Spleen (tissue), 11 donors: ENCODE measurements at regions not wholly inside any gene's neighbourhood (a gene's known extent, or its start where the extent isn't known, plus 50 kb on each side); places are given as distances from the start of the nearest gene placed in this dataset.

Source experiments
- DNase-seq: peaks from one replicate; pipeline ENCODE4 v3.0.0-alpha.2; 2020
- H3K27ac ChIP-seq, 8 donors: fragments of 200-600 bp; sonication (generic) in 7 of 8; 1 replicate in 4 of 8; 2 replicates in 4 of 8; pipeline versions ENCODE4 v1.5.0 to v1.8.0; 2016 to 2021; ENCODE audit warnings: inconsistent platforms in 4 of 8, mild to moderate bottlenecking in 4 of 8, moderate library complexity in 1 of 8
- H3K27me3 ChIP-seq, 7 donors: fragments of 200-600 bp; sonication (generic) in 6 of 7; replicated peaks in 1 of 7; 1 replicate in 4 of 7; 2 replicates in 3 of 7; pipeline versions ENCODE4 v1.5.0 to v1.8.0; 2016 to 2021; ENCODE audit warnings: inconsistent platforms in 3 of 7, mild to moderate bottlenecking in 1 of 7
- H3K36me3 ChIP-seq, 6 donors: fragments of 200-600 bp; sonication (generic) in 5 of 6; 1 replicate in 4 of 6; 2 replicates in 2 of 6; pipeline versions ENCODE4 v1.5.0 to v1.8.0; 2016 to 2021; ENCODE audit warnings: inconsistent platforms in 2 of 6
- H3K4me1 ChIP-seq, 6 donors: fragments of 200-600 bp; sonication (generic) in 5 of 6; 1 replicate in 3 of 6; 2 replicates in 3 of 6; pipeline versions ENCODE4 v1.5.0 to v1.8.0; 2016 to 2021; ENCODE audit warnings: inconsistent platforms in 3 of 6
- H3K4me3 ChIP-seq, 8 donors: fragments of 200-600 bp; sonication (generic) in 7 of 8; 1 replicate in 4 of 8; 2 replicates in 4 of 8; pipeline versions ENCODE4 v1.5.0 to v1.8.0; 2016 to 2021; ENCODE audit warnings: inconsistent platforms in 4 of 8, mild to moderate bottlenecking in 4 of 8, moderate library complexity in 2 of 8
- H3K9me3 ChIP-seq, 8 donors: fragments of 200-600 bp; sonication (generic) in 7 of 8; 1 replicate in 4 of 8; 2 replicates in 4 of 8; pipeline versions ENCODE4 v1.5.0 to v1.8.0; 2016 to 2021; ENCODE audit warnings: inconsistent platforms in 4 of 8
- POLR2A ChIP-seq, 3 donors: fragments of 450-650 bp; IDR thresholded peaks; one replicate each; pipeline ENCODE4 v1.5.1; 2017; ENCODE audit warnings: antibody characterized with exemption in 3 of 3, mild to moderate bottlenecking in 1 of 3
- POLR2AphosphoS5 ChIP-seq, 3 donors: sonication (generic); formaldehyde crosslinking; IDR thresholded peaks; one replicate each; pipeline ENCODE4 v1.5.1; 2017; ENCODE audit warnings: antibody characterized with exemption in 3 of 3
- WGBS, 5 donors: extraction: QIAGEN DNeasy Blood & Tissue Kit in 3 of 5; methylation state at CpG; one replicate each; pipeline versions ENCODE4 v1.1.5 to v1.1.7; 2013 to 2018; 5-methylcytosine and 5-hydroxymethylcytosine counted together
- intact Hi-C: fragments of 100-400 bp; cut with DNase I; formaldehyde crosslinking; loops from one replicate; pipeline ENCODE4 v1.15.0; 2023; ENCODE audit warnings: low total_unique reads
- TF ChIP-seq, protein P1 (sequence below), 11 experiments: fragments of 200-600 bp in 7 of 11; fragments of 450-650 bp in 4 of 11; sonication (generic) in 4 of 11; IDR thresholded peaks in 8 of 11; conservative IDR thresholded peaks in 3 of 11; 1 replicate in 7 of 11; 2 replicates in 4 of 11; pipeline versions ENCODE4 v1.4.0 to v1.8.0; 2016 to 2021; ENCODE audit warnings: antibody characterized with exemption in 11 of 11, inconsistent platforms in 4 of 11, mild to moderate bottlenecking in 1 of 11
- donor health status: healthy with polysubstance abuse.
- donor health status: DM: no; HTN: no; CAD: no; lungs with moderate emphysema.
- donor health status: DM: no; HTN: no; CAD: no.
- donor health status: Bipolar disorder and iron deficiency.
- donor health status: healthy.
- donor health status: DM: no; HTN: no; CAD: no.
- donor health status: DM: yes; HTN: yes; CAD: no.

DNA sequence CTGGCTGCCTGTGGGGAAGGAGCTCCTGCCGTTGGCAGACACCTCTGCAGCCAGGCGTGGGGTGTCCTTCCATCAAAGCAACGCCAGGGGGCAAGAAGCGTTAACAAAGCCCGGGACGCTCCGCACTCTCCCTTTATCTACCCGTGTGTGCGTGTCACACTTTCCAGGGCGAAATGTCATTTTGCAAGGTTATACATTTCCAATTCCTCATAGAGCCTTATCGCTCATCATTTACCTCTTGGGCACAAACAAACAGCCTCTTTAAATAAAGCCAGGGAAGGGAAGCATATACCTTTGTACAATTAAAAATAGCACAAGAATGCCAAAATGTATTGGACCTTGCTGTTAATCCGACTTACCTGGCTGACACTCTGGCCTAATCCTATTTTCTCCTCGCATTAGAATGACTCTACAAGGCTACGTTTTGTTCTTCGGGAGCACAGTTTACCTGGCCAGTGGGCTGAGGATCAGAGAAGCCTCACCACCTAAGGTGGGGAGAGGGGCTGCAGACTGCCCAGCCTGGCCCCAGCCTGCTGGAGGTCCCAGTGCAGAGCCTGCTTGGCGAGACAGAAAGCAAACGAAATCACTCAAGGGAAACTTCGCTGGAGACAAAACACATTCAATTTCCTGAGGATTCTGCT is 77.6 kb upstream of the EN2 start:
- 1 to 4% (median 2%) methylated on average over 18 of the region's 18 CpGs for WGBS, 5 donors
- no peaks in the 10 kb centered on the region for H3K9me3 ChIP-seq
- no peak overlapping the region for H3K4me3 ChIP-seq
- TF ChIP-seq, protein P1, sequence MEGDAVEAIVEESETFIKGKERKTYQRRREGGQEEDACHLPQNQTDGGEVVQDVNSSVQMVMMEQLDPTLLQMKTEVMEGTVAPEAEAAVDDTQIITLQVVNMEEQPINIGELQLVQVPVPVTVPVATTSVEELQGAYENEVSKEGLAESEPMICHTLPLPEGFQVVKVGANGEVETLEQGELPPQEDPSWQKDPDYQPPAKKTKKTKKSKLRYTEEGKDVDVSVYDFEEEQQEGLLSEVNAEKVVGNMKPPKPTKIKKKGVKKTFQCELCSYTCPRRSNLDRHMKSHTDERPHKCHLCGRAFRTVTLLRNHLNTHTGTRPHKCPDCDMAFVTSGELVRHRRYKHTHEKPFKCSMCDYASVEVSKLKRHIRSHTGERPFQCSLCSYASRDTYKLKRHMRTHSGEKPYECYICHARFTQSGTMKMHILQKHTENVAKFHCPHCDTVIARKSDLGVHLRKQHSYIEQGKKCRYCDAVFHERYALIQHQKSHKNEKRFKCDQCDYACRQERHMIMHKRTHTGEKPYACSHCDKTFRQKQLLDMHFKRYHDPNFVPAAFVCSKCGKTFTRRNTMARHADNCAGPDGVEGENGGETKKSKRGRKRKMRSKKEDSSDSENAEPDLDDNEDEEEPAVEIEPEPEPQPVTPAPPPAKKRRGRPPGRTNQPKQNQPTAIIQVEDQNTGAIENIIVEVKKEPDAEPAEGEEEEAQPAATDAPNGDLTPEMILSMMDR (IDR thresholded peaks at IDR 0.05 in 8 of 11, conservative IDR thresholded peaks at IDR 0.05 in 3 of 11) = peak; percentile 37 to 91 (median 70)
- TF ChIP-seq POLR2AphosphoS5 (IDR thresholded peaks at IDR 0.05) (no peak), POLR2A (IDR thresholded peaks at IDR 0.05) (no peak)
- no peak overlapping the region for H3K27ac ChIP-seq
- peaks cover 14 to 100% (median 96%) of the 10 kb centered on the region in 7 donors for H3K27me3 ChIP-seq
- DNase-seq = peak; percentile 87
- H3K4me1 ChIP-seq = peaks cover 9 to 65% (median 47%) of the 10 kb centered on the region in 6 donors
- H3K36me3 ChIP-seq = no peaks in the 10 kb centered on the region
- intact Hi-C loops = no loop called here

DNA sequence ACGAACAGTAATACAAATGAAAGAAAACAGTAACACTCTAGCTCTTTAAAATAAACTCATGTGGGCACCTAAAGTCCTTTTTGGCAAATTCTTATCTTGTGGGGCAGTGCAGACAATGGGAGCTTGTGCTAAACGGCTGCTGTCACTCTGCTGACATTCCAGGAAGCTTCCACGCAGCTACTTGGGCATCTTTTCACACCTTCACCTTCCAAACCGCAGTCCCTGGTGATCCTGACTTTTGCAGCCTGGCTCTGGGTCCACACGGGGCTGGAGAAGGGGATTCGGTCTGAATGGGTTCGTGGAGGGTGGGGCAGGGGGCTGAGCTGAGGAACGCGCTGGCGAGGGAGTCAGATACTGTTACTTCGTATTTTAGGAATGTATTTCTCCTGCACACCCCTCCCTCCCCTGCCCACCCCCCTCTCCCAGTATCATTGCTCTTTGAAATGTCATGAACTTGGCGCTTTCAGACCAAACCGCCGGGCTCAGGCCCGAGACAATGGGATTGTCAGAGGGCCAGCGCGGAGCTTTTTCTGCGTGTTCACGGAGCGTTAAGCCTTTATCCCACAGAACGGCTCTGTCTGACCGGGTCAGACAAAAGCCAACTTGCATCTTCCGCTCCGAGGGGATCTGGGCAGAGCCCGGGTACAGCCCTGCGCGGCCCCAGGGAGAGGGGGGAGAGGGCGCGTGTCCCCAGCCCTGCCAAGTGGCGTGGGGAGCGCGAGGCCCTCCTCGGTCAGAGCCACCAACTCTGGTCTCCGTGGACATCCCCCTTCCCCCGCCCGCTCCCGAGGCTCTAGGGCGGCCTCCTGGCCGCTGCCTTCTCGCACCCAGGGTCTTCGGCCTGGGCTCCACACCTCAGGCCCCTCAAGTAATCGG is 76.7 kb upstream of the EN2 start:
- peak; percentile 64 for DNase-seq
- TF ChIP-seq POLR2A (IDR thresholded peaks at IDR 0.05) (no peak), POLR2AphosphoS5 (IDR thresholded peaks at IDR 0.05) (no peak)
- TF ChIP-seq, protein P1 (IDR thresholded peaks at IDR 0.05 in 8 of 11, conservative IDR thresholded peaks at IDR 0.05 in 3 of 11) = no peak
- Histone ChIP-seq H3K4me3 (peak overlapping the region in 7 of 8 donors; percentile 5 to 59 (median 21)), H3K4me1 (peaks cover 8 to 58% (median 43%) of the 10 kb centered on the region in 6 donors), H3K27me3 (peaks cover 11 to 100% (median 88%) of the 10 kb centered on the region in 7 donors), H3K9me3 (no peaks in the 10 kb centered on the region), H3K36me3 (no peaks in the 10 kb centered on the region), H3K27ac (no peak overlapping the region)
- 4 to 7% (median 5%) methylated on average over 23 to 42 of the region's 42 CpGs for WGBS, 5 donors
- intact Hi-C loops = no loop called here

DNA sequence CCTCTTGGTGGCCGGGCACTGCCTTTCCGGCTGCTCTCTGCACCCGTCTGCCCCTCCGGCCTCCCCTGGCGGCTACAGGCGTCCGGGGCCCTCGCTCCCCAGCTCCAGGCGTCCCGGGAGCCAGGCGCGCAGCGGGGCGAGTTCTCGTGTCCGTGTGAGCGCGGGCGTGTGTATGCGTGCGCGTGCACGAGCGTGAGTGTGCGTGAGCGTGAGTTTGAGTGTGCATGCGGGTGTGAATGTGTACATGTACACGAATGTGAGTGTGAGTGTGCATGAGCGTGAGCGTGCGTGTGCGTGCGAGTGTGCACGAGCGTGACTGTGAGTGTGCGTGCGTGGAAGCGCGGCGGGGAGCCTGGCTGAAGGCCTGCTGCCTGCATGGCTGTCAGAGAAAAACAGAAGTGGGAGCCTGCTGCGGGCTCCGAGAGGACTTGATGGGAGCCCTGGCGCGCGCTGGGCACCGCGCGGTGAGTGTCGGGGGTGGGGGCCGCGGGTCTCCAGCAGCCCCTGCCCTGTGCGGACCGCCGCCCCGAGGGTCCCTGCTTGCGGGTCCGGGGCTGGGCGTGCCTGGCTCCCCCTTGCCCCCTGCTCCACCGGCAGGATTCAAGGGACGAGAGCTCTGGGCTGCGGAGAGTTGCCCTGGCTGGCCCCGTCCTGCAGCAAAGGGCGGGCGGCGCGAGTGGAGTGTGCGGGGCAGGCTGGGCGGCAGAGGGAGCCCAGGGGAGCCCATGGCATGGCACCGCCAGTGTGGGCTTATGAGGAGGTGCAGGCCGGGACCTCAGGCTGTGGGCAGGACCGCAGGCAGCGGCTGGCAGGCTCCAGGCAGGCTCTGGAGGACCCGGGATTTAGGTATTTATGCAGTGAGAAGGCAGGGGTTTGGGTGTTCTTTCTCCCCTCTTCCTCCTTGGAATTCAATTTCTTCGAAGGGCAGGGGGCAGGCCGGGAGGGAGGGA is 75.8 kb upstream of the EN2 start:
- Histone ChIP-seq H3K36me3 (no peaks in the 10 kb centered on the region), H3K4me1 (peaks cover 8 to 56% (median 41%) of the 10 kb centered on the region in 6 donors), H3K4me3 (peak overlapping the region; percentile 2 to 59 (median 20)), H3K27me3 (peaks cover 11 to 100% (median 79%) of the 10 kb centered on the region in 7 donors), H3K9me3 (no peaks in the 10 kb centered on the region), H3K27ac (no peak overlapping the region)
- 3 to 12% (median 9%) methylated on average over 26 to 75 of the region's 75 CpGs for WGBS, 5 donors
- DNase-seq = peak; percentile 75
- TF ChIP-seq POLR2AphosphoS5 (IDR thresholded peaks at IDR 0.05) = no peak
- TF ChIP-seq, protein P1 (IDR thresholded peaks at IDR 0.05 in 8 of 11, conservative IDR thresholded peaks at IDR 0.05 in 3 of 11) = no peak
- no peak for TF ChIP-seq POLR2A (IDR thresholded peaks at IDR 0.05)
- intact Hi-C loops = no loop called here
